Thyroid gland (tissue), 4 donors: ENCODE measurements at regions not wholly inside any gene's neighbourhood (a gene's known extent, or its start where the extent isn't known, plus 50 kb on each side); places are given as distances from the start of the nearest gene placed in this dataset.

ENCODE experiments used
- DNase-seq, 2 donors: peaks; one replicate each; pipeline ENCODE4 v3.0.0-alpha.2; 2019
- H3K27ac ChIP-seq, 3 donors: fragments of 200-600 bp; sonication (generic); 1 replicate in 2 of 3; 2 replicates in 1 of 3; pipeline ENCODE4 v1.5.1; 2016 to 2019; ENCODE audit warnings: mild to moderate bottlenecking in 1 of 3, moderate library complexity in 1 of 3
- H3K27me3 ChIP-seq: fragments of 200-600 bp; sonication (generic); one replicate; pipeline ENCODE4 v1.5.1; 2019
- H3K36me3 ChIP-seq, 2 donors: fragments of 200-600 bp; sonication (generic); one replicate each; pipeline ENCODE4 v1.5.1; 2016 to 2019
- H3K4me1 ChIP-seq, 2 donors: fragments of 200-600 bp; sonication (generic); one replicate each; pipeline ENCODE4 v1.5.1; 2017 to 2019
- H3K4me3 ChIP-seq, 3 donors: fragments of 200-600 bp; sonication (generic); replicated peaks in 1 of 3; 1 replicate in 2 of 3; 2 replicates in 1 of 3; pipeline ENCODE4 v1.5.1; 2016; ENCODE audit warnings: mild to moderate bottlenecking in 1 of 3
- H3K9me3 ChIP-seq: fragments of 200-600 bp; sonication (generic); one replicate; pipeline ENCODE4 v1.5.1; 2017
- POLR2A ChIP-seq, 2 donors: fragments of 450-650 bp; IDR thresholded peaks; one replicate each; pipeline ENCODE4 v1.6.1; 2017; ENCODE audit warnings: antibody characterized with exemption in 2 of 2, mild to moderate bottlenecking in 2 of 2, moderate library complexity in 1 of 2
- WGBS, 2 donors: methylation state at CpG; one replicate each; pipeline ENCODE4 v1.1.5; 2017; 5-methylcytosine and 5-hydroxymethylcytosine counted together
- intact Hi-C: fragments of 100-400 bp; cut with DNase I; formaldehyde crosslinking; loops from one replicate; pipeline ENCODE4 v1.15.1; 2023
- TF ChIP-seq, protein P1 (sequence below), 6 experiments: fragments of 200-600 bp in 3 of 6; fragments of 450-650 bp in 3 of 6; sonication (generic) in 3 of 6; IDR thresholded peaks; one replicate each; pipeline ENCODE4 v1.5.1; 2016 to 2019; ENCODE audit warnings: antibody characterized with exemption in 6 of 6, mild to moderate bottlenecking in 2 of 6, inconsistent platforms in 1 of 6, moderate library complexity in 1 of 6

DNA sequence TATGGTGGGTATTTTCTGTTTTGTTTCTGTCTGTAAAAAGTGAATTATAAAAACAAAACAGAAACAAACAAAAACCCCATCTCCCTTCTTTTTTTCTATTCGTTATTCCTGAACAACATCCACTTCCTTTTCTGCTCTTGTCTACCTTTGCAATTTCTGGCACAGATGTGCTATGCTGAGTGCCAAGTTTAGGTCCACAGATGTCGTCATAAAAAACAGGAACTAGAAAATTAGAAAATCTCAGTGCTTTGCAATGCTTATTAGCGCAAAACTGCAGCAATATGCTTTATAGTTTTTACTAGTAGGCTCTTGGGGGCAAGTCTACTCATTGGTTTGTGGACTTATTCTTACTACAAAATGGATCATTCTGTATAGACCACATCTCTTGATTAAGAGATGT, 94.2 kb upstream of the PRKCQ start:
- WGBS, 2 donors: 32 to 38% methylated on average over 3 of the region's 3 CpGs

DNA sequence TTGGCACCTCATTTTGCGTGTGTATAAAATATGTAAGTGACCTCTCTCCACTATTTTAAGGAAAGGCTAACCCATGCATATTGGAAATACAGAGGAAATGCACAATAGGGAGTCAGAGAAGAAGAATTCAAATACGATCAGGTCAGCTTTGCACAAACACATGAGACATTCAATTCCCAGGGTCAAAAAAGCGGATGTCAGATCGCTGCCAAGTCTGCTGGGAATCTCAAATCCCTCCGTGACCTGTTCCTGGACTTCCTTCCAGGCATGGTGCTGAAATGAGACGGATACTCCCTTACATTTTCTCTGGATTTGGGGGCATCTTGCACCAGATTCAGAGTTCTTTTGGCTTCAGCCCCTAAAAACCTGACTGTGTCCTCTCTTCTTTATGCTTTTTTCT, 91.9 kb upstream of the PRKCQ start:
- Histone ChIP-seq H3K4me3 (no peak overlapping the region), H3K4me1 (no peaks in the 10 kb centered on the region), H3K27me3 (no peaks in the 10 kb centered on the region), H3K27ac (no peak overlapping the region), H3K9me3 (no peaks in the 10 kb centered on the region), H3K36me3 (no peaks in the 10 kb centered on the region)
- no peak for TF ChIP-seq POLR2A (IDR thresholded peaks at IDR 0.05)
- TF ChIP-seq, protein P1, sequence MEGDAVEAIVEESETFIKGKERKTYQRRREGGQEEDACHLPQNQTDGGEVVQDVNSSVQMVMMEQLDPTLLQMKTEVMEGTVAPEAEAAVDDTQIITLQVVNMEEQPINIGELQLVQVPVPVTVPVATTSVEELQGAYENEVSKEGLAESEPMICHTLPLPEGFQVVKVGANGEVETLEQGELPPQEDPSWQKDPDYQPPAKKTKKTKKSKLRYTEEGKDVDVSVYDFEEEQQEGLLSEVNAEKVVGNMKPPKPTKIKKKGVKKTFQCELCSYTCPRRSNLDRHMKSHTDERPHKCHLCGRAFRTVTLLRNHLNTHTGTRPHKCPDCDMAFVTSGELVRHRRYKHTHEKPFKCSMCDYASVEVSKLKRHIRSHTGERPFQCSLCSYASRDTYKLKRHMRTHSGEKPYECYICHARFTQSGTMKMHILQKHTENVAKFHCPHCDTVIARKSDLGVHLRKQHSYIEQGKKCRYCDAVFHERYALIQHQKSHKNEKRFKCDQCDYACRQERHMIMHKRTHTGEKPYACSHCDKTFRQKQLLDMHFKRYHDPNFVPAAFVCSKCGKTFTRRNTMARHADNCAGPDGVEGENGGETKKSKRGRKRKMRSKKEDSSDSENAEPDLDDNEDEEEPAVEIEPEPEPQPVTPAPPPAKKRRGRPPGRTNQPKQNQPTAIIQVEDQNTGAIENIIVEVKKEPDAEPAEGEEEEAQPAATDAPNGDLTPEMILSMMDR (IDR thresholded peaks at IDR 0.05): no peak
- intact Hi-C loops: loop anchor here (10.0 kb wide), 1 partner anchor 247 kb away; no protein-coding TSS in a partner anchor
- no peak for DNase-seq
- 75 to 82% methylated on average over 6 of the region's 6 CpGs for WGBS, 2 donors

More for the DNA sequence above, 94.2 kb upstream of the PRKCQ start:
- H3K27me3 ChIP-seq: no peaks in the 10 kb centered on the region
- H3K4me3 ChIP-seq: no peak overlapping the region
- no peaks in the 10 kb centered on the region for H3K36me3 ChIP-seq
- no peaks in the 10 kb centered on the region for H3K9me3 ChIP-seq
- no peaks in the 10 kb centered on the region for H3K4me1 ChIP-seq
- TF ChIP-seq, protein P1 (IDR thresholded peaks at IDR 0.05): no peak
- no peak for TF ChIP-seq POLR2A (IDR thresholded peaks at IDR 0.05)
- intact Hi-C loops: loop anchor here (10.0 kb wide), 1 partner anchor 249 kb away; no protein-coding TSS in a partner anchor
- DNase-seq: peak; percentile 10 to 38
- H3K27ac ChIP-seq: no peak overlapping the region

DNA sequence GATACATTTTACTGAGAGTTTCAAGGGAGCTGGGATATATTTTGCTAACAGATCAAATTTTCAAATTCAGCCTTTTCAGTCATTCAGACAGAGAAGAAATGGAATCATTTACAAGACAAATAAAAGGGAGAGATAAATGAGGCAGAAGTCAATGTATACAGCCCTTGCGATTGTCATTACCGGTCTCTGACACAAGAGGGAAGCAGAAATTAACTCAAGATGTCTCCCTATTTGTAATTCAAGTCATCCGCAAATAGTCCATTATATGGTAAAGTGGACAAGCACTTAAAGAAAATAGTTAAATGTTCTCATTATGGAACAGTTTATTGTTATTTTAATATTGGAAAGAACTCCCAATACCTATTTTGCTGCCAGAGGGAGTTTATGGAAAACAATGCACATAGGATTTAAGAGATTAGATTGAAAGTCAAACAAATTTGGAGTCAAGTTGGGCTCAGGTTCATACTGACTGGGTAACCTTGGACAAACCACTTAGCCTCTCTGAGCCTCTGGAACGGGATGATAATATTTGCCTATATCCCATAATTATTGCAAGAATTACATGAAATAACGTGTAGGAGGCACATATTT, 89.3 kb upstream of the PRKCQ start:
- no peak overlapping the region for H3K4me3 ChIP-seq
- WGBS, 2 donors: 29 to 35% methylated on average over 5 of the region's 5 CpGs
- intact Hi-C loops: loop anchor here (5.0 kb wide), 1 partner anchor 748 kb away; no protein-coding TSS in a partner anchor
- H3K27ac ChIP-seq: no peak overlapping the region
- H3K4me1 ChIP-seq: no peaks in the 10 kb centered on the region
- TF ChIP-seq POLR2A (IDR thresholded peaks at IDR 0.05): no peak
- TF ChIP-seq, protein P1 (IDR thresholded peaks at IDR 0.05): peak in 5 of 6 experiments; percentile 37 to 66 (median 65)
- H3K36me3 ChIP-seq: no peaks in the 10 kb centered on the region
- H3K9me3 ChIP-seq: no peaks in the 10 kb centered on the region
- no peak for DNase-seq
- no peaks in the 10 kb centered on the region for H3K27me3 ChIP-seq

DNA sequence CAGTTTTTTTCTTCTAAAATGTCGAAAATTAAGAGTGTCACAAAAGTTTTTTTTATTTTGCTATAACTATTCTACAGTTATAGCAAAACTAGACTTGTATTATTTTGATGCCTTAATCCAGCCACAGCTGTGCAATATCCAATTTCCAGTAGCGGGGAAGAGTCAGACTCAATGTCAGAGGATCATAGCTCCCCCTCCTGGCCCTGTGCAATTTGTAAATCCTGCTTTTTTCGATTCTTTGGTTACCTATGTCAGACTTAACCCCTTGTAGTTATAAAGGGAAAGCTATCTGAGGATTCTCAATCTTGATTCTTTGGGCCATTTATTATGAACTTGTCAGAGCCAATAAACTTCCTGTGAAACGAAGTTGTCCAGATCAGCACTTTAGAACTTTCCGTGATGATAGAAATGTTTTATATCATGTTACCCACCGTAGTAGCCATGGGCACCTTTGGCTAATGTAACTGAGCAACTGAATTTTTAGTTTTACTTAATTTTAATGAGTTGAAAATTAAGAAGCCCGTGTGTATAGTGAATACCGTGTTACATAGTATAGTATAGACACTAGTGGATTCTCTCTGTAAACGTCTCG, 87.7 kb upstream of the PRKCQ start:
- DNase-seq: peak; percentile 60
- H3K36me3 ChIP-seq: no peaks in the 10 kb centered on the region
- WGBS, 2 donors: 36 to 39% methylated on average over 10 of the region's 10 CpGs
- H3K4me1 ChIP-seq: no peaks in the 10 kb centered on the region
- H3K4me3 ChIP-seq: no peak overlapping the region
- TF ChIP-seq, protein P1 (IDR thresholded peaks at IDR 0.05): peak; percentile 18 to 64 (median 54)
- TF ChIP-seq POLR2A (IDR thresholded peaks at IDR 0.05): no peak
- H3K9me3 ChIP-seq: no peaks in the 10 kb centered on the region
- H3K27ac ChIP-seq: no peak overlapping the region
- intact Hi-C loops: loop anchor here (5.0 kb wide), 1 partner anchor 750 kb away; no protein-coding TSS in a partner anchor
- no peaks in the 10 kb centered on the region for H3K27me3 ChIP-seq

DNA sequence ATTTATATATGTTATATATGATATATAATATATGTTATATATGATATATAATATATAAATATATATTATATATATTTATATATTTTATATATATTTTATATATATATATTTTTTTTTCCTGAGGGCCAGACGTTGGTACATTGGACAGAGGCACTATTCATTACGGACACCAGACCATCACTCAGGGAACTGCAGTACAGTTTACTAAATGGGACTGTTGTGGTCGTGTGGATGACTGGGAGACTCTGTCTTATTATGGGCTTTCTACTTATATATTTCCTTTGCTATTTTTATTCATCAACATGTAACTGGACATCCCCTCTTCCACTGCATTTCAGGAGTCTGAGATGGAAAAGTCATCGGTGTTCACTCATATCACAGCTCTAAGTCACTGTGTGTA, 87.1 kb upstream of the PRKCQ start:
- intact Hi-C loops: loop anchor here (5.0 kb wide), 1 partner anchor 750 kb away; no protein-coding TSS in a partner anchor
- DNase-seq: no peak
- TF ChIP-seq POLR2A (IDR thresholded peaks at IDR 0.05): no peak
- TF ChIP-seq, protein P1 (IDR thresholded peaks at IDR 0.05): no peak
- 53 to 65% methylated on average over 4 of the region's 4 CpGs for WGBS, 2 donors
- Histone ChIP-seq H3K27ac (no peak overlapping the region), H3K27me3 (no peaks in the 10 kb centered on the region), H3K36me3 (no peaks in the 10 kb centered on the region), H3K4me1 (no peaks in the 10 kb centered on the region), H3K4me3 (no peak overlapping the region), H3K9me3 (no peaks in the 10 kb centered on the region)
